Liver (tissue), 8 donors: ENCODE measurements at regions not wholly inside any gene's neighbourhood (a gene's known extent, or its start where the extent isn't known, plus 50 kb on each side); places are given as distances from the start of the nearest gene placed in this dataset.

Experiments
- DNase-seq: peaks from one replicate; pipeline ENCODE4 v3.0.0-alpha.2; 2017; ENCODE audit warnings: low spot score
- H3K27ac ChIP-seq, 2 donors: one replicate each; pipeline ENCODE4 v1.7.0; 2013; ENCODE audit warnings: inconsistent platforms in 2 of 2, low read length in 2 of 2, control low read depth in 1 of 2, low read depth in 1 of 2, mild to moderate bottlenecking in 1 of 2
- H3K27me3 ChIP-seq, 4 donors: one replicate each; pipeline versions ENCODE4 v1.6.1 to v1.7.0; 2013; ENCODE audit warnings: low read length in 3 of 4, inconsistent platforms in 1 of 4, mild to moderate bottlenecking in 1 of 4, moderate library complexity in 1 of 4; ENCODE audit not compliant: control insufficient read depth in 4 of 4, insufficient read depth in 4 of 4
- H3K36me3 ChIP-seq, 4 donors: one replicate each; pipeline versions ENCODE4 v1.6.1 to v1.7.0; 2013; ENCODE audit warnings: low read length in 3 of 4, mild to moderate bottlenecking in 3 of 4, low read depth in 1 of 4, moderate library complexity in 1 of 4; ENCODE audit not compliant: control insufficient read depth in 4 of 4, insufficient read depth in 3 of 4
- H3K4me1 ChIP-seq, 4 donors: one replicate each; pipeline versions ENCODE4 v1.6.1 to v1.7.0; 2013; ENCODE audit warnings: low read length in 3 of 4, mild to moderate bottlenecking in 3 of 4, moderate library complexity in 1 of 4; ENCODE audit not compliant: control insufficient read depth in 4 of 4, insufficient read depth in 4 of 4
- H3K4me3 ChIP-seq, 3 donors: one replicate each; pipeline versions ENCODE4 v1.6.1 to v1.7.0; 2013; ENCODE audit warnings: low read length in 3 of 3, control low read depth in 1 of 3, low read depth in 1 of 3, mild to moderate bottlenecking in 1 of 3
- H3K9ac ChIP-seq, 2 donors: one replicate each; pipeline ENCODE4 v1.7.0; 2013; ENCODE audit warnings: low read length in 2 of 2, mild to moderate bottlenecking in 2 of 2, moderate library complexity in 2 of 2, control low read depth in 1 of 2, low read depth in 1 of 2
- H3K9me3 ChIP-seq, 4 donors: one replicate each; pipeline versions ENCODE4 v1.6.1 to v1.7.0; 2013; ENCODE audit warnings: low read length in 3 of 4; ENCODE audit not compliant: control insufficient read depth in 4 of 4
- ATF3 ChIP-seq: IDR thresholded peaks from 2 replicates; pipeline ENCODE4 v1.6.1; 2016; ENCODE audit warnings: antibody characterized with exemption
- CTCF ChIP-seq: fragments of 150-350 bp; IDR thresholded peaks from 2 replicates; pipeline ENCODE4 v1.5.1; 2017; ENCODE audit warnings: improper control_type of control experiment, low read depth, low read length; ENCODE audit not compliant: missing input control
- EGR1 ChIP-seq, 2 donors: IDR thresholded peaks; 2 replicates each; pipeline ENCODE4 v1.6.1; 2016 to 2018; ENCODE audit warnings: antibody characterized with exemption in 2 of 2, low read depth in 2 of 2
- FOXA1 ChIP-seq: IDR thresholded peaks from 2 replicates; pipeline ENCODE4 v1.6.1; 2016; ENCODE audit warnings: antibody characterized with exemption
- FOXA2 ChIP-seq: IDR thresholded peaks from 2 replicates; pipeline ENCODE4 v1.6.1; 2016; ENCODE audit warnings: antibody characterized with exemption
- GABPA ChIP-seq, 2 donors: IDR thresholded peaks in 1 of 2; conservative IDR thresholded peaks in 1 of 2; 2 replicates each; pipeline ENCODE4 v1.6.1; 2016; ENCODE audit warnings: antibody characterized with exemption in 2 of 2, mild to moderate bottlenecking in 1 of 2, moderate library complexity in 1 of 2
- HNF4A ChIP-seq, 2 donors: conservative IDR thresholded peaks; 2 replicates each; pipeline ENCODE4 v1.6.1; 2016; ENCODE audit warnings: antibody characterized with exemption in 2 of 2, mild to moderate bottlenecking in 2 of 2
- HNF4G ChIP-seq: IDR thresholded peaks from 2 replicates; pipeline ENCODE4 v1.6.1; 2016; ENCODE audit warnings: antibody characterized with exemption
- JUND ChIP-seq, 2 donors: IDR thresholded peaks; 2 replicates each; pipeline ENCODE4 v1.6.1; 2016; ENCODE audit warnings: antibody characterized with exemption in 2 of 2
- MAX ChIP-seq: IDR thresholded peaks from 2 replicates; pipeline ENCODE4 v1.6.1; 2016; ENCODE audit warnings: antibody characterized with exemption
- NR2F2 ChIP-seq: IDR thresholded peaks from 2 replicates; pipeline ENCODE4 v1.6.1; 2016; ENCODE audit warnings: antibody characterized with exemption
- RAD21 ChIP-seq, 2 donors: IDR thresholded peaks; 2 replicates each; pipeline ENCODE4 v1.6.1; 2016; ENCODE audit warnings: antibody characterized with exemption in 2 of 2, mild to moderate bottlenecking in 2 of 2
- REST ChIP-seq: IDR thresholded peaks from 2 replicates; pipeline ENCODE4 v1.6.1; 2016; ENCODE audit warnings: antibody characterized with exemption, mild to moderate bottlenecking
- RXRA ChIP-seq, 2 donors: IDR thresholded peaks; 2 replicates each; pipeline ENCODE4 v1.6.1; 2017 to 2018; ENCODE audit warnings: antibody characterized with exemption in 2 of 2, mild to moderate bottlenecking in 1 of 2
- SP1 ChIP-seq: IDR thresholded peaks from 2 replicates; pipeline ENCODE4 v1.6.1; 2018; ENCODE audit warnings: antibody characterized with exemption, mild to moderate bottlenecking
- TAF1 ChIP-seq: conservative IDR thresholded peaks from 2 replicates; pipeline ENCODE4 v1.6.1; 2016; ENCODE audit warnings: antibody characterized with exemption, mild to moderate bottlenecking
- YY1 ChIP-seq: IDR thresholded peaks from 2 replicates; pipeline ENCODE4 v1.6.1; 2016; ENCODE audit warnings: antibody characterized with exemption, mild to moderate bottlenecking
- ZBTB33 ChIP-seq: IDR thresholded peaks from 2 replicates; pipeline ENCODE4 v1.6.1; 2016; ENCODE audit warnings: antibody characterized with exemption
- WGBS: extraction: QIAGEN DNeasy Blood & Tissue Kit; methylation state at CpG from one replicate; pipeline ENCODE4 v1.1.7; 2013; 5-methylcytosine and 5-hydroxymethylcytosine counted together
- donor health status: healthy.
- donor health status: healthy.
- donor health status: healthy.
- donor health status: healthy.
- donor health status: healthy.

- WGBS = 57% methylated on average over 3 of the region's 3 CpGs
- peaks cover 0 to 4% (median 0%) of the 10 kb centered on the region in 4 donors for H3K27me3 ChIP-seq
- no peak for TF ChIP-seq TAF1
- no peak for TF ChIP-seq JUND (IDR thresholded peaks at IDR 0.05)
- no peak for TF ChIP-seq FOXA2
- TF ChIP-seq CTCF = no peak
- TF ChIP-seq FOXA1 = no peak
These were observed 292.1 kb upstream of the CDH4 start for GRCh38 chr20:60959971-60960370.

GRCh38 chr20:60960500-60960899 lies 291.6 kb upstream of the CDH4 start:
- no peaks in the 10 kb centered on the region for H3K36me3 ChIP-seq
- H3K4me3 ChIP-seq = no peak overlapping the region
- DNase-seq = no peak
- peaks cover 0 to 5% (median 0%) of the 10 kb centered on the region in 4 donors for H3K27me3 ChIP-seq
- H3K9me3 ChIP-seq = no peaks in the 10 kb centered on the region
- H3K27ac ChIP-seq = no peak overlapping the region
- TF ChIP-seq JUND (IDR thresholded peaks at IDR 0.05) (no peak), ATF3 (no peak), NR2F2 (no peak), REST (no peak), EGR1 (IDR thresholded peaks at IDR 0.05; ENCODE audit: low read depth in 2 of 2) (no peak), RAD21 (IDR thresholded peaks at IDR 0.05) (no peak), SP1 (no peak), TAF1 (no peak), CTCF (no peak), GABPA (IDR thresholded peaks at IDR 0.05 in 1 of 2, conservative IDR thresholded peaks at IDR 0.05 in 1 of 2) (no peak), FOXA2 (no peak), ZBTB33 (no peak), MAX (no peak), RXRA (IDR thresholded peaks at IDR 0.05) (no peak), HNF4A (conservative IDR thresholded peaks at IDR 0.05) (no peak), YY1 (no peak), HNF4G (no peak)
- WGBS = 68% methylated on average over 5 of the region's 5 CpGs
- H3K9ac ChIP-seq = no peak overlapping the region
- no peaks in the 10 kb centered on the region for H3K4me1 ChIP-seq

More at GRCh38 chr20:60959971-60960370, 292.1 kb upstream of the CDH4 start:
- H3K9ac ChIP-seq = no peak overlapping the region
- no peak overlapping the region for H3K27ac ChIP-seq
- H3K9me3 ChIP-seq = no peaks in the 10 kb centered on the region
- H3K4me1 ChIP-seq = no peaks in the 10 kb centered on the region
- H3K36me3 ChIP-seq = no peaks in the 10 kb centered on the region
- no peak overlapping the region for H3K4me3 ChIP-seq
- DNase-seq = no peak
